ENCODE measurements at regions not wholly inside any gene's neighbourhood (a gene's known extent, or its start where the extent isn't known, plus 50 kb on each side); places are given as distances from the start of the nearest gene placed in this dataset.

GRCh38 chr4:170758988-170759387 lies 669.2 kb upstream of the AADAT start:
- FAIRE-seq (no peak), DNase-seq (ENCODE audit: insufficient read length, low spot score) (no peak)
- no peak for TF ChIP-seq POLR2A (IDR thresholded peaks at IDR 0.05; ENCODE audit: low read depth, low read length)
- TF ChIP-seq TAF1 (IDR thresholded peaks at IDR 0.05; ENCODE audit: low read depth, low read length): no peak
- no peak for TF ChIP-seq PAX5 (IDR thresholded peaks at IDR 0.05; ENCODE audit: insufficient read depth, low read length, severe bottlenecking)
- no peak for TF ChIP-seq POU2F2 (IDR thresholded peaks at IDR 0.05; ENCODE audit: low read depth, low read length)
- no peak for TF ChIP-seq SPI1 (IDR thresholded peaks at IDR 0.05; ENCODE audit: low read depth, low read length)
- no peak for TF ChIP-seq POLR2AphosphoS5 (IDR thresholded peaks at IDR 0.05; ENCODE audit: low read depth, low read length)

- FAIRE-seq (no peak), DNase-seq (ENCODE audit: insufficient read length, low spot score) (no peak)
- TF ChIP-seq SPI1 (IDR thresholded peaks at IDR 0.05; ENCODE audit: low read depth, low read length): no peak
- TF ChIP-seq POLR2AphosphoS5 (IDR thresholded peaks at IDR 0.05; ENCODE audit: low read depth, low read length): no peak
- TF ChIP-seq POLR2A (IDR thresholded peaks at IDR 0.05; ENCODE audit: low read depth, low read length): no peak
- no peak for TF ChIP-seq TAF1 (IDR thresholded peaks at IDR 0.05; ENCODE audit: low read depth, low read length)
- TF ChIP-seq POU2F2 (IDR thresholded peaks at IDR 0.05; ENCODE audit: low read depth, low read length): no peak
Measured at GRCh38 chr4:170750519-170750918, 660.8 kb upstream of the AADAT start.

GRCh38 chr4:170748975-170749374 lies 659.2 kb upstream of the AADAT start:
- no peak for DNase-seq (ENCODE audit: insufficient read length, low spot score)
- FAIRE-seq: no peak
- TF ChIP-seq TAF1 (IDR thresholded peaks at IDR 0.05; ENCODE audit: low read depth, low read length) (no peak), POU2F2 (IDR thresholded peaks at IDR 0.05; ENCODE audit: low read depth, low read length) (no peak)

GRCh38 chr4:170743633-170744032 lies 653.9 kb upstream of the AADAT start:
- FAIRE-seq (no peak), DNase-seq (ENCODE audit: insufficient read length, low spot score) (no peak)
- TF ChIP-seq TAF1 (IDR thresholded peaks at IDR 0.05; ENCODE audit: low read depth, low read length) (no peak), SPI1 (IDR thresholded peaks at IDR 0.05; ENCODE audit: low read depth, low read length) (no peak), POU2F2 (IDR thresholded peaks at IDR 0.05; ENCODE audit: low read depth, low read length) (no peak), POLR2A (IDR thresholded peaks at IDR 0.05; ENCODE audit: low read depth, low read length) (no peak), POLR2AphosphoS5 (IDR thresholded peaks at IDR 0.05; ENCODE audit: low read depth, low read length) (no peak), PAX5 (IDR thresholded peaks at IDR 0.05; ENCODE audit: insufficient read depth, low read length, severe bottlenecking) (no peak)

DNA sequence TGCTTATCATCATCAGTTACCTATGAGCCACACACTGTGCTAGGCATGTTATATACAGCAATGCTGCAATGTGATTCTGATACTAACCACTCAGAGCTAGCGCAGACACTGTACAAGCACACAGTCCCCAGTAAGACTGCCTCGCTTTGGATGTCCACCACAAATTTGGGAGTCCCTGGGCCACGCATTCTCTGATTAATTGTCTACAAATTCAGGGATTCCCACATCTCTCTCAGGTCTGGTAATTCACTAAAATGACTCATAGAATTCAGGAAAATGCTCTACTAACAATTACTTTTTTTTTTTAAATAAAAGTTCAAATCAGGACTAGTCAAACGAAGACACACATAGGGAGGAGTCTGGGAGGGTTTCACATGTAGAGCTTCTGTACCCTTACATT lies 652.1 kb upstream of the AADAT start:
- FAIRE-seq (no peak), DNase-seq (ENCODE audit: insufficient read length, low spot score) (no peak)
- TF ChIP-seq POU2F2 (IDR thresholded peaks at IDR 0.05; ENCODE audit: low read depth, low read length): no peak
- TF ChIP-seq TAF1 (IDR thresholded peaks at IDR 0.05; ENCODE audit: low read depth, low read length): no peak
- TF ChIP-seq POLR2A (IDR thresholded peaks at IDR 0.05; ENCODE audit: low read depth, low read length): no peak
- TF ChIP-seq SPI1 (IDR thresholded peaks at IDR 0.05; ENCODE audit: low read depth, low read length): no peak
- TF ChIP-seq PAX5 (IDR thresholded peaks at IDR 0.05; ENCODE audit: insufficient read depth, low read length, severe bottlenecking): no peak
- TF ChIP-seq POLR2AphosphoS5 (IDR thresholded peaks at IDR 0.05; ENCODE audit: low read depth, low read length): no peak

DNA sequence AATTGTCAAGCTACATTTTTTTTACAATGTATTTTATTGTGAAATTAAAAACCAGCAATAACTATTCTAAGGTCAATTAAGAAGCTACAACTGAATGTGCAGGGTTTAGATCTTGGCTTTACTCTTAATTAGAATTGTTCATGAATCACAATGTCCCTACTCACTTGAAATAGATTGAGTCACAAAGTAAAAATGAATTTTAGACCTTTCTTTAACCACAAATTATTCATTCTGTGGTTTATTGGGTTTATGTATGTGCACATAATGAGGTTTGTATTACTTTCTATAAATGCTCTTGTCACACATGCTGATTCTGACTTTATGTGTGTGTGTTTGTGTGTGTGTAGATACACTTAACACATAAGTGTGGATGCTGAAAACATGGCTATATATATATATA lies 647.0 kb upstream of the AADAT start:
- DNase-seq (ENCODE audit: insufficient read length, low spot score) (no peak), FAIRE-seq (no peak)
- TF ChIP-seq PAX5 (IDR thresholded peaks at IDR 0.05; ENCODE audit: insufficient read depth, low read length, severe bottlenecking) (no peak), SPI1 (IDR thresholded peaks at IDR 0.05; ENCODE audit: low read depth, low read length) (no peak), POLR2A (IDR thresholded peaks at IDR 0.05; ENCODE audit: low read depth, low read length) (no peak), POLR2AphosphoS5 (IDR thresholded peaks at IDR 0.05; ENCODE audit: low read depth, low read length) (no peak), POU2F2 (IDR thresholded peaks at IDR 0.05; ENCODE audit: low read depth, low read length) (no peak), TAF1 (IDR thresholded peaks at IDR 0.05; ENCODE audit: low read depth, low read length) (no peak)

DNA sequence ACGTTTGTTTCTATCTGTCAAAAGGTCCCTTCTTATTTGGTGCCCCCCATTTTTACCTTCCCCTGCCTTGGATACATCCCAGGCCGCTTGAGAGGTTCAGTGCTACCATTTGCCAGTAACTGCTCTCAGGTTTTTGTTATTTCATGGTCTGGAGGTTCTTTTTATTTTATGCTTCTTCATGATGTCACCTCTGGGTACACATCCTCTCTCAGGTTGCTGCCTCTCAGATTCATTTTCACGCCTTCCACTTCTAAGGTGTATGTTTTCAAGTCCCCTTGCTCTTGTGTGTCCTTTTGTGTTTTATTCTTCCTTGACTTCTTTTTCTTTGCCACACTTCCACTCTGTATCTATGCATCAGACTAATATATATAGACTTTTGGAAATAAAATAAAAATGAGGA lies 640.1 kb upstream of the AADAT start:
- TF ChIP-seq POLR2A (IDR thresholded peaks at IDR 0.05; ENCODE audit: low read depth, low read length) (no peak), POLR2AphosphoS5 (IDR thresholded peaks at IDR 0.05; ENCODE audit: low read depth, low read length) (no peak), TAF1 (IDR thresholded peaks at IDR 0.05; ENCODE audit: low read depth, low read length) (no peak), PAX5 (IDR thresholded peaks at IDR 0.05; ENCODE audit: insufficient read depth, low read length, severe bottlenecking) (no peak), SPI1 (IDR thresholded peaks at IDR 0.05; ENCODE audit: low read depth, low read length) (no peak), POU2F2 (IDR thresholded peaks at IDR 0.05; ENCODE audit: low read depth, low read length) (no peak)
- FAIRE-seq (no peak), DNase-seq (ENCODE audit: insufficient read length, low spot score) (no peak)

DNA sequence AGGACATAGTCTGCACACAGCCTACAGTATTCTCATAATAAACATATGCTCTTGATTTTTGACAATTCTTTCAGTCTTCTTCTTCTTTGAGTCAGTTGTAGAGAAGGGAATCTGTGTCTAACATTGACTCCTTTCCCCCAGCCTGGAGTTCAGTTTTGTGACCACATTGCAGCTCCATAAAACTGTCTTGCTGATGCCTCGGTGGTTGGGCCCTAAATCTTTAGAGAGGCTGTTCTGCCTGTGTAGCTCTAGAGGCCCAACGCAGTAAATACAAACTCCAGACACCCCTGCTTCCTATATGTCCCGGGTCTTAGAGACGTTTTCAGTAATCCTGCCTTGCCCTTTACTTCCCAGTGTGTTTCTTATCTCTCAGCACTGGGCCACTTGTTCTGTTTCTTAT lies 639.5 kb upstream of the AADAT start:
- no peak for DNase-seq (ENCODE audit: insufficient read length, low spot score)
- TF ChIP-seq PAX5 (IDR thresholded peaks at IDR 0.05; ENCODE audit: insufficient read depth, low read length, severe bottlenecking): no peak
- TF ChIP-seq POLR2AphosphoS5 (IDR thresholded peaks at IDR 0.05; ENCODE audit: low read depth, low read length): no peak
- TF ChIP-seq POU2F2 (IDR thresholded peaks at IDR 0.05; ENCODE audit: low read depth, low read length): no peak
- no peak for TF ChIP-seq TAF1 (IDR thresholded peaks at IDR 0.05; ENCODE audit: low read depth, low read length)
- no peak for FAIRE-seq

DNA sequence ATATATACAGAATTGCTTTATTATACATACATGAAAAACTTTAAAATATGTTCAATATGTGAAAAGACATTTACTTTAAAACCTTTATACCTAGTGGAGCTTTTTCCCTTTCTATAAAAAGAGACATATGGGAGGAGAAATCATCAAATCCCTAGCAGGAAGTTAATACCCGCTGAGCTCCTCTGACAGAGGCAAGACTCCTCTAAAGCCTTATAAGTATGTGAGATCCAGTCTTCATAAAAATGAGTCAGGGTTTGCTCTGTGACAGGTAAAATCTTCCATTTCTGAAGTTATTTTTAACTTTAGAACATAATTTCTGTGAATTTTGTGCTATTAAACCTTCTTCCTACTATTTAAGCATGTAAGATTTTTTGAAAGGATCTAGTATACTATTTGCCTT lies 634.4 kb upstream of the AADAT start:
- FAIRE-seq (no peak), DNase-seq (ENCODE audit: insufficient read length, low spot score) (no peak)
- no peak for TF ChIP-seq POU2F2 (IDR thresholded peaks at IDR 0.05; ENCODE audit: low read depth, low read length)
- no peak for TF ChIP-seq POLR2A (IDR thresholded peaks at IDR 0.05; ENCODE audit: low read depth, low read length)
- TF ChIP-seq SPI1 (IDR thresholded peaks at IDR 0.05; ENCODE audit: low read depth, low read length): no peak
- no peak for TF ChIP-seq POLR2AphosphoS5 (IDR thresholded peaks at IDR 0.05; ENCODE audit: low read depth, low read length)
- no peak for TF ChIP-seq PAX5 (IDR thresholded peaks at IDR 0.05; ENCODE audit: insufficient read depth, low read length, severe bottlenecking)
- no peak for TF ChIP-seq TAF1 (IDR thresholded peaks at IDR 0.05; ENCODE audit: low read depth, low read length)

- no peak for FAIRE-seq
- DNase-seq (ENCODE audit: insufficient read length, low spot score): no peak
- TF ChIP-seq POLR2AphosphoS5 (IDR thresholded peaks at IDR 0.05; ENCODE audit: low read depth, low read length) (no peak), POLR2A (IDR thresholded peaks at IDR 0.05; ENCODE audit: low read depth, low read length) (no peak)
Measured at GRCh38 chr4:170723171-170723570, 633.4 kb upstream of the AADAT start.

Measured in GM12891 (cell line).